Panc1 (cell line): ENCODE measurements at regions not wholly inside any gene's neighbourhood (a gene's known extent, or its start where the extent isn't known, plus 50 kb on each side); places are given as distances from the start of the nearest gene placed in this dataset.

Experiments
- ATAC-seq: fragments of 200-7000 bp; cut with Tn5 transposase; 2 replicates; pipeline ENCODE4 v1.9.1; 2020; ENCODE audit warnings: mild to moderate bottlenecking, moderate library complexity
- BruUV-seq: library from RNA; stranded (reverse); fragments of 400-500 nt; replicated peaks from 2 replicates; lab custom pipeline; 2021; lab: Mats Ljungman, UMichigan
- CTCF ChIA-PET: fragments of 300-600 bp; sonication (Branson Sonifier 250); formaldehyde crosslinking; loops from one replicate; lab custom pipeline; 2022; ENCODE audit warnings: antibody characterized with exemption; lab: Charles Lee
- POLR2A ChIA-PET: fragments of 300-600 bp; sonication (Branson Sonifier 250); formaldehyde crosslinking; loops from one replicate; lab custom pipeline; 2022; ENCODE audit warnings: antibody characterized with exemption; lab: Charles Lee
- DNase-seq: peaks from one replicate; pipeline ENCODE4 v3.0.0-alpha.2; 2010; ENCODE audit warnings: low read depth, low spot score
- H3K27ac ChIP-seq: 2 replicates; pipeline ENCODE4 v1.5.1; 2011; ENCODE audit warnings: mild to moderate bottlenecking, low read length, inconsistent platforms
- H3K27me3 ChIP-seq: fragments of 200-500 bp; sonication (Bioruptor generic); 2 replicates; pipeline ENCODE4 v1.6.0; 2014; ENCODE audit warnings: low read length, inconsistent platforms; ENCODE audit not compliant: control insufficient read depth, insufficient read depth
- H3K36me3 ChIP-seq: fragments of 200-500 bp; sonication (Bioruptor generic); 2 replicates; pipeline ENCODE4 v1.5.1; 2014; ENCODE audit warnings: inconsistent platforms, mild to moderate bottlenecking, low read length, moderate library complexity; ENCODE audit not compliant: control insufficient read depth, insufficient read depth
- H3K4me1 ChIP-seq: 2 replicates; pipeline ENCODE4 v1.5.1; 2011; ENCODE audit warnings: inconsistent platforms, mild to moderate bottlenecking, low read length, moderate library complexity; ENCODE audit not compliant: control insufficient read depth, insufficient read depth
- H3K4me3 ChIP-seq, 2 experiments: 2 replicates each; pipeline ENCODE4 v1.5.1; 2011 to 2012; ENCODE audit warnings: low read depth in 2 of 2, low read length in 2 of 2, mild to moderate bottlenecking in 2 of 2, inconsistent platforms in 1 of 2, moderate library complexity in 1 of 2
- H3K9me3 ChIP-seq: fragments of 200-500 bp; sonication (Bioruptor generic); 2 replicates; pipeline ENCODE4 v1.5.1; 2014; ENCODE audit warnings: low read depth, mild to moderate bottlenecking, inconsistent platforms, low read length, moderate library complexity; ENCODE audit not compliant: control insufficient read depth, insufficient read depth
- CTCF ChIP-seq: fragments of 450-650 bp; IDR thresholded peaks from 2 replicates; pipeline ENCODE4 v1.5.1; 2017; ENCODE audit warnings: mild to moderate bottlenecking
- POLR2AphosphoS5 ChIP-seq: IDR thresholded peaks from 2 replicates; pipeline ENCODE4 v1.6.1; 2012; ENCODE audit warnings: mild to moderate bottlenecking, low read depth, low read length, moderate library complexity
- REST ChIP-seq, 2 experiments: IDR thresholded peaks; 2 replicates each; pipeline ENCODE4 v1.6.1; 2011 to 2012; ENCODE audit warnings: low read depth in 2 of 2, control low read depth in 1 of 2, low read length in 1 of 2, mild to moderate bottlenecking in 1 of 2, moderate library complexity in 1 of 2; ENCODE audit not compliant: insufficient read depth in 1 of 2
- SIN3A ChIP-seq: IDR thresholded peaks from 2 replicates; pipeline ENCODE4 v1.6.1; 2012; ENCODE audit warnings: low read depth, mild to moderate bottlenecking, low read length, moderate library complexity, borderline replicate concordance; ENCODE audit not compliant: insufficient read depth
- TCF7L2 ChIP-seq: IDR thresholded peaks from 2 replicates; pipeline ENCODE4 v1.6.1; 2011; ENCODE audit warnings: mild to moderate bottlenecking, low read depth, low read length, inconsistent platforms
- in situ Hi-C: cut with HindIII; loops from 2 replicates; pipeline ENCODE4 v1.10.0; 2016; ENCODE audit warnings: low sequenced_read_pairs, low pct_unique_long_range_greater_than_20kb
- intact Hi-C: fragments of 100-400 bp; cut with micrococcal nuclease; formaldehyde crosslinking; loops from one replicate; pipeline ENCODE4 v1.10.0; 2022; ENCODE audit not compliant: unreplicated experiment

GRCh38 chr7:68207676-68208075 lies 1211.0 kb downstream of the TYW1 start:
- in situ Hi-C loops = no loop called here
- BruUV-seq = no TSS peak
- Histone ChIP-seq H3K4me3 (no peak overlapping the region), H3K27ac (no peak overlapping the region), H3K4me1 (no peaks in the 10 kb centered on the region), H3K36me3 (no peaks in the 10 kb centered on the region), H3K9me3 (no peaks in the 10 kb centered on the region), H3K27me3 (no peaks in the 10 kb centered on the region)
- TF ChIP-seq CTCF = no peak
- TF ChIP-seq SIN3A = no peak
- TF ChIP-seq POLR2AphosphoS5 = no peak
- TF ChIP-seq REST (IDR thresholded peaks at IDR 0.05; ENCODE audit: insufficient read depth in 1 of 2, low read depth in 2 of 2, low read length in 1 of 2) = no peak
- CTCF ChIA-PET = no interaction called here
- POLR2A ChIA-PET = no interaction called here
- ATAC-seq (no peak), DNase-seq (no peak)
- intact Hi-C loops = no loop called here

- ChIA-PET POLR2A (no interaction called here), CTCF (no interaction called here)
- Histone ChIP-seq H3K4me1 (no peaks in the 10 kb centered on the region), H3K4me3 (no peak overlapping the region), H3K36me3 (no peaks in the 10 kb centered on the region), H3K27me3 (no peaks in the 10 kb centered on the region), H3K9me3 (no peaks in the 10 kb centered on the region), H3K27ac (no peak overlapping the region)
- BruUV-seq = no TSS peak
- ATAC-seq (no peak), DNase-seq (no peak)
- in situ Hi-C loops = no loop called here
- no peak for TF ChIP-seq SIN3A
- no peak for TF ChIP-seq TCF7L2
- no peak for TF ChIP-seq CTCF
- TF ChIP-seq REST (IDR thresholded peaks at IDR 0.05; ENCODE audit: insufficient read depth in 1 of 2, low read depth in 2 of 2, low read length in 1 of 2) = no peak
- no peak for TF ChIP-seq POLR2AphosphoS5
- intact Hi-C loops = no loop called here
Observed at GRCh38 chr7:68209486-68209885, 1212.9 kb downstream of the TYW1 start.
